ENCODE measurements at regions not wholly inside any gene's neighbourhood (a gene's known extent, or its start where the extent isn't known, plus 50 kb on each side); places are given as distances from the start of the nearest gene placed in this dataset.

- no peak for DNase-seq
Measured at GRCh38 chr14:87712396-87713090, 280.4 kb downstream of the GALC start.

GRCh38 chr14:87705439-87705896 is 287.5 kb downstream of the GALC start:
- DNase-seq, result no peak

GRCh38 chr14:87698481-87698880 is 294.5 kb downstream of the GALC start:
- no peak for DNase-seq

- no peak for DNase-seq
Measured at GRCh38 chr14:87696485-87696884, 296.5 kb downstream of the GALC start.

GRCh38 chr14:87691042-87691881 is 301.7 kb downstream of the GALC start:
- DNase-seq, result no peak

- no peak for DNase-seq
Measured at GRCh38 chr14:87690076-87690613, 302.8 kb downstream of the GALC start.

GRCh38 chr14:87688524-87688923 is 304.5 kb downstream of the GALC start:
- no peak for DNase-seq

- DNase-seq, result no peak
Measured at GRCh38 chr14:87687420-87687819, 305.6 kb downstream of the GALC start.

- DNase-seq, result no peak
Measured at GRCh38 chr14:87686746-87687145, 306.2 kb downstream of the GALC start.

GRCh38 chr14:87679866-87680265 is 313.1 kb downstream of the GALC start:
- no peak for DNase-seq

- DNase-seq, result no peak
Measured at GRCh38 chr14:87678624-87679023, 314.4 kb downstream of the GALC start.

GRCh38 chr14:87676814-87677437 is 316.1 kb downstream of the GALC start:
- DNase-seq, result no peak

GRCh38 chr14:87667659-87668058 is 325.3 kb downstream of the GALC start:
- no peak for DNase-seq

- no peak for DNase-seq
Measured at GRCh38 chr14:87656315-87656714, 336.7 kb downstream of the GALC start.

- DNase-seq, result no peak
Measured at GRCh38 chr14:87652278-87652677, 340.7 kb downstream of the GALC start.

- no peak for DNase-seq
Measured at GRCh38 chr14:87644689-87645088, 348.3 kb downstream of the GALC start.

- no peak for DNase-seq
Measured at GRCh38 chr14:87643005-87643404, 350.0 kb downstream of the GALC start.

- no peak for DNase-seq
Measured at GRCh38 chr14:87640553-87640952, 352.4 kb downstream of the GALC start.

- DNase-seq, result no peak
Measured at GRCh38 chr14:87638196-87638595, 354.8 kb downstream of the GALC start.

GRCh38 chr14:87635442-87635841 is 357.5 kb downstream of the GALC start:
- no peak for DNase-seq

- no peak for DNase-seq
Measured at GRCh38 chr14:87632796-87633195, 360.2 kb downstream of the GALC start.

GRCh38 chr14:87630846-87631245 is 362.1 kb downstream of the GALC start:
- DNase-seq, result no peak

GRCh38 chr14:87629788-87630187 is 363.2 kb downstream of the GALC start:
- DNase-seq, result no peak

- no peak for DNase-seq
Measured at GRCh38 chr14:87628780-87629179, 364.2 kb downstream of the GALC start.

Measured in CD4-positive, alpha-beta T cell treated with Interleukin-15 for 1 hour (primary cell).